HG03432 (cell line): ENCODE measurements at regions not wholly inside any gene's neighbourhood (a gene's known extent, or its start where the extent isn't known, plus 50 kb on each side); places are given as distances from the start of the nearest gene placed in this dataset.
A peak's percentile ranks its signal among the peaks of the same experiment; 100 is the strongest.

Source experiments
- ATAC-seq: cut with Tn5 transposase; IDR thresholded peaks from one replicate; pipeline ENCODE4 v1.9.1; 2021; ENCODE audit warnings: mild to moderate bottlenecking, moderate library complexity; ENCODE audit not compliant: unreplicated experiment

- ATAC-seq, result no peak
Observed at GRCh38 chr10:10294184-10294880, 723.3 kb upstream of the CELF2 start.

GRCh38 chr10:10294881-10295529, 722.7 kb upstream of the CELF2 start:
- ATAC-seq, result no peak

- no peak for ATAC-seq
Observed at GRCh38 chr10:10295537-10295936, 722.1 kb upstream of the CELF2 start.

GRCh38 chr10:10302689-10303088, 715.0 kb upstream of the CELF2 start:
- ATAC-seq, result no peak

GRCh38 chr10:10307036-10307435, 710.6 kb upstream of the CELF2 start:
- no peak for ATAC-seq

- ATAC-seq, result no peak
Observed at GRCh38 chr10:10307551-10307950, 710.1 kb upstream of the CELF2 start.

- ATAC-seq, result no peak
Observed at GRCh38 chr10:10310498-10310897, 707.2 kb upstream of the CELF2 start.

- no peak for ATAC-seq
Observed at GRCh38 chr10:10311966-10312365, 705.7 kb upstream of the CELF2 start.

- no peak for ATAC-seq
Observed at GRCh38 chr10:10313149-10313835, 704.4 kb upstream of the CELF2 start.

GRCh38 chr10:10314626-10315025, 703.0 kb upstream of the CELF2 start:
- ATAC-seq, result no peak

- no peak for ATAC-seq
Observed at GRCh38 chr10:10315989-10316388, 701.7 kb upstream of the CELF2 start.

GRCh38 chr10:10317151-10317550, 700.5 kb upstream of the CELF2 start:
- ATAC-seq, result no peak

- no peak for ATAC-seq
Observed at GRCh38 chr10:10318856-10319255, 698.8 kb upstream of the CELF2 start.

- ATAC-seq, result no peak
Observed at GRCh38 chr10:10320956-10321355, 696.7 kb upstream of the CELF2 start.

- ATAC-seq, result no peak
Observed at GRCh38 chr10:10326116-10326515, 691.6 kb upstream of the CELF2 start.

GRCh38 chr10:10327934-10328333, 689.7 kb upstream of the CELF2 start:
- no peak for ATAC-seq

GRCh38 chr10:10330418-10330817, 687.3 kb upstream of the CELF2 start:
- no peak for ATAC-seq

- ATAC-seq, result peak; percentile 64
Observed at GRCh38 chr10:10332786-10333185, 684.9 kb upstream of the CELF2 start.

- no peak for ATAC-seq
Observed at GRCh38 chr10:10333622-10334021, 684.0 kb upstream of the CELF2 start.

GRCh38 chr10:10338339-10338738, 679.3 kb upstream of the CELF2 start:
- ATAC-seq, result no peak

GRCh38 chr10:10346390-10347150, 671.1 kb upstream of the CELF2 start:
- ATAC-seq, result no peak
